Esophagus squamous epithelium (tissue), 4 donors: ENCODE measurements at regions not wholly inside any gene's neighbourhood (a gene's known extent, or its start where the extent isn't known, plus 50 kb on each side); places are given as distances from the start of the nearest gene placed in this dataset.

Source experiments
- CTCF ChIP-seq, 6 experiments: fragments of 450-650 bp in 4 of 6; fragments of 200-600 bp in 2 of 6; sonication (generic) in 2 of 6; IDR thresholded peaks; one replicate each; pipeline ENCODE4 v1.5.1; 2016 to 2019; ENCODE audit warnings: antibody characterized with exemption in 6 of 6, mild to moderate bottlenecking in 4 of 6, moderate library complexity in 4 of 6
- POLR2A ChIP-seq, 4 donors: fragments of 450-650 bp; IDR thresholded peaks; one replicate each; pipeline ENCODE4 v1.6.1; 2017; ENCODE audit warnings: antibody characterized with exemption in 4 of 4, mild to moderate bottlenecking in 4 of 4, moderate library complexity in 3 of 4

DNA sequence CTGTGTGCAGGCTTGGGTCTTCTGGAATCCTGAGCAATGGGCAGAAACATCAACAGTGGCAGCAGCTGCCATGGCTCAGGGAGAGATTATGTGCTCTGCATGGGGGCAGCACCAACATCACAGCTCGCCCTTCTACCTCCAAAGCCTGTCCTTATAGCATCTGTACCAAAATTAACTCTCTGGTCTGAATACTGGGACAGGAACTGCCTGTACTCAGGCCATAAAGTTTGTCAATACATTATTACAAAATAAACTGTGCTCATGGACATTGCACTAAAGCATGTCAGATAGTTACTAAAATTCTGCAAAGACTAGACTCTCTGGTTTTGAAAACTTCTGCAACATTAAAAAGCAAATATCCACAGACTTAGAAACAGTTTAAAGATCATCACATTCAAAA, 91.6 kb downstream of the ZC3H11B start:
- no peak for TF ChIP-seq CTCF (IDR thresholded peaks at IDR 0.05)
- TF ChIP-seq POLR2A (IDR thresholded peaks at IDR 0.05) = no peak
